M059J (cell line): ENCODE measurements at regions not wholly inside any gene's neighbourhood (a gene's known extent, or its start where the extent isn't known, plus 50 kb on each side); places are given as distances from the start of the nearest gene placed in this dataset.
"Not testable (repeated sequence)": the region's sequence is repeated elsewhere in the genome, so short reads cannot be mapped to it uniquely, and the experiment has no call there.

Experiments
- DNase-seq: peaks from one replicate; pipeline ENCODE4 v3.0.0-alpha.2; 2012; ENCODE audit warnings: low read depth

GRCh38 chr2:234695981-234696380 lies 199.1 kb upstream of the ARL4C start:
- DNase-seq = no peak

GRCh38 chr2:234694244-234695013 lies 197.5 kb upstream of the ARL4C start:
- peak; percentile 91 for DNase-seq

GRCh38 chr2:234693681-234694190 lies 196.9 kb upstream of the ARL4C start:
- DNase-seq = not testable (repeated sequence)

GRCh38 chr2:234693191-234693590 lies 196.3 kb upstream of the ARL4C start:
- DNase-seq = peak; percentile 44

GRCh38 chr2:234691968-234692955 lies 195.4 kb upstream of the ARL4C start:
- peak; percentile 26 for DNase-seq

GRCh38 chr2:234691214-234691575 lies 194.3 kb upstream of the ARL4C start:
- no peak for DNase-seq

- no peak for DNase-seq
Observed at GRCh38 chr2:234690569-234691213, 193.8 kb upstream of the ARL4C start.

- no peak for DNase-seq
Observed at GRCh38 chr2:234689911-234690379, 193.1 kb upstream of the ARL4C start.

GRCh38 chr2:234687718-234688475 lies 191.0 kb upstream of the ARL4C start:
- DNase-seq = no peak

GRCh38 chr2:234686088-234686890 lies 189.4 kb upstream of the ARL4C start:
- DNase-seq = peak; percentile 63

- DNase-seq = no peak
Observed at GRCh38 chr2:234684466-234684865, 187.6 kb upstream of the ARL4C start.

- DNase-seq = no peak
Observed at GRCh38 chr2:234683950-234684349, 187.1 kb upstream of the ARL4C start.

- peak; percentile 59 for DNase-seq
Observed at GRCh38 chr2:234682492-234683228, 185.8 kb upstream of the ARL4C start.

GRCh38 chr2:234680688-234681619 lies 184.1 kb upstream of the ARL4C start:
- DNase-seq = no peak

- peak; percentile 96 for DNase-seq
Observed at GRCh38 chr2:234679741-234680687, 183.1 kb upstream of the ARL4C start.

GRCh38 chr2:234679301-234679740 lies 182.4 kb upstream of the ARL4C start:
- DNase-seq = no peak

- DNase-seq = peak; percentile 92
Observed at GRCh38 chr2:234678711-234679110, 181.8 kb upstream of the ARL4C start.
